HG03064 (cell line): ENCODE measurements at regions not wholly inside any gene's neighbourhood (a gene's known extent, or its start where the extent isn't known, plus 50 kb on each side); places are given as distances from the start of the nearest gene placed in this dataset.
"Not testable (repeated sequence)": the region's sequence is repeated elsewhere in the genome, so short reads cannot be mapped to it uniquely, and the experiment has no call there.

ENCODE experiments used
- ATAC-seq: cut with Tn5 transposase; IDR thresholded peaks from one replicate; pipeline ENCODE4 v1.9.1; 2021; ENCODE audit warnings: low read depth; ENCODE audit not compliant: unreplicated experiment

- ATAC-seq: no peak
Measured at GRCh38 chr15:20369500-20369899, 172.1 kb downstream of the GOLGA6L6 start.

- ATAC-seq: no peak
Measured at GRCh38 chr15:20368974-20369373, 172.6 kb downstream of the GOLGA6L6 start.

- ATAC-seq: no peak
Measured at GRCh38 chr15:20367093-20367492, 174.5 kb downstream of the GOLGA6L6 start.

- ATAC-seq: not testable (repeated sequence)
Measured at GRCh38 chr15:20363591-20363990, 178.0 kb downstream of the GOLGA6L6 start.

- ATAC-seq: no peak
Measured at GRCh38 chr15:20361091-20361490, 180.5 kb downstream of the GOLGA6L6 start.

GRCh38 chr15:20358779-20359414, 182.7 kb downstream of the GOLGA6L6 start:
- no peak for ATAC-seq

- no peak for ATAC-seq
Measured at GRCh38 chr15:20358066-20358778, 183.4 kb downstream of the GOLGA6L6 start.

- ATAC-seq: no peak
Measured at GRCh38 chr15:20357481-20358065, 184.0 kb downstream of the GOLGA6L6 start.

- ATAC-seq: no peak
Measured at GRCh38 chr15:20356911-20357480, 184.6 kb downstream of the GOLGA6L6 start.

GRCh38 chr15:20356444-20356910, 185.1 kb downstream of the GOLGA6L6 start:
- ATAC-seq: no peak

- ATAC-seq: no peak
Measured at GRCh38 chr15:20355256-20355868, 186.2 kb downstream of the GOLGA6L6 start.

- not testable (repeated sequence) for ATAC-seq
Measured at GRCh38 chr15:20354884-20355223, 186.7 kb downstream of the GOLGA6L6 start.

- no peak for ATAC-seq
Measured at GRCh38 chr15:20353966-20354883, 187.4 kb downstream of the GOLGA6L6 start.

GRCh38 chr15:20352241-20353200, 189.1 kb downstream of the GOLGA6L6 start:
- ATAC-seq: no peak

GRCh38 chr15:20351448-20351971, 190.1 kb downstream of the GOLGA6L6 start:
- no peak for ATAC-seq

- ATAC-seq: no peak
Measured at GRCh38 chr15:20349774-20350498, 191.7 kb downstream of the GOLGA6L6 start.

GRCh38 chr15:20348900-20349773, 192.5 kb downstream of the GOLGA6L6 start:
- no peak for ATAC-seq
